ENCODE measurements at regions not wholly inside any gene's neighbourhood (a gene's known extent, or its start where the extent isn't known, plus 50 kb on each side); places are given as distances from the start of the nearest gene placed in this dataset.

GRCh38 chr1:227451057-227451456 is 112.3 kb upstream of the ZNF678 start:
- DNase-seq (ENCODE audit: low read depth in 2 of 2) = no peak
- no peak for TF ChIP-seq CTCF (IDR thresholded peaks at IDR 0.05; ENCODE audit: low read depth, low read length)
- no peak overlapping the region for H3K4me3 ChIP-seq (replicated peaks in 1 of 2; ENCODE audit: low read depth in 2 of 2, low read length in 2 of 2)

GRCh38 chr1:227450489-227450888 is 112.9 kb upstream of the ZNF678 start:
- no peak for DNase-seq (ENCODE audit: low read depth in 2 of 2)
- TF ChIP-seq CTCF (IDR thresholded peaks at IDR 0.05; ENCODE audit: low read depth, low read length) = no peak
- no peak overlapping the region for H3K4me3 ChIP-seq (replicated peaks in 1 of 2; ENCODE audit: low read depth in 2 of 2, low read length in 2 of 2)

GRCh38 chr1:227449741-227450441 is 113.5 kb upstream of the ZNF678 start:
- no peak for TF ChIP-seq CTCF (IDR thresholded peaks at IDR 0.05; ENCODE audit: low read depth, low read length)
- no peak for DNase-seq (ENCODE audit: low read depth in 2 of 2)
- no peak overlapping the region for H3K4me3 ChIP-seq (replicated peaks in 1 of 2; ENCODE audit: low read depth in 2 of 2, low read length in 2 of 2)

GRCh38 chr1:227449051-227449450 is 114.3 kb upstream of the ZNF678 start:
- peak; percentile 46 for TF ChIP-seq CTCF (IDR thresholded peaks at IDR 0.05; ENCODE audit: low read depth, low read length)
- DNase-seq (ENCODE audit: low read depth in 2 of 2) = peak in 1 of 2 donors; percentile 55
- no peak overlapping the region for H3K4me3 ChIP-seq (replicated peaks in 1 of 2; ENCODE audit: low read depth in 2 of 2, low read length in 2 of 2)

- peak overlapping the region; percentile 11 to 32 for H3K4me3 ChIP-seq (replicated peaks in 1 of 2; ENCODE audit: low read depth in 2 of 2, low read length in 2 of 2)
- DNase-seq (ENCODE audit: low read depth in 2 of 2) = peak; percentile 45 to 56
- TF ChIP-seq CTCF (IDR thresholded peaks at IDR 0.05; ENCODE audit: low read depth, low read length) = peak; percentile 78
Observed at GRCh38 chr1:227447531-227447990, 115.8 kb upstream of the ZNF678 start.

- DNase-seq (ENCODE audit: low read depth in 2 of 2) = no peak
- H3K4me3 ChIP-seq (replicated peaks in 1 of 2; ENCODE audit: low read depth in 2 of 2, low read length in 2 of 2) = no peak overlapping the region
- TF ChIP-seq CTCF (IDR thresholded peaks at IDR 0.05; ENCODE audit: low read depth, low read length) = no peak
Observed at GRCh38 chr1:227445746-227446145, 117.6 kb upstream of the ZNF678 start.

Data from cardiac fibroblast (primary cell).